Duodenal mucosa (tissue), 2 donors: ENCODE measurements at regions not wholly inside any gene's neighbourhood (a gene's known extent, or its start where the extent isn't known, plus 50 kb on each side); places are given as distances from the start of the nearest gene placed in this dataset.

Source experiments
- H3K27ac ChIP-seq: one replicate; pipeline ENCODE4 v1.7.0; 2013; ENCODE audit warnings: low read depth, low read length
- H3K27me3 ChIP-seq, 2 donors: one replicate each; pipeline ENCODE4 v1.7.0; 2013; ENCODE audit warnings: low read length in 2 of 2, control low read depth in 1 of 2; ENCODE audit not compliant: insufficient read depth in 2 of 2, control insufficient read depth in 1 of 2
- H3K36me3 ChIP-seq, 2 donors: one replicate each; pipeline ENCODE4 v1.7.0; 2013; ENCODE audit warnings: low read length in 2 of 2, control low read depth in 1 of 2; ENCODE audit not compliant: insufficient read depth in 2 of 2, control insufficient read depth in 1 of 2
- H3K4me1 ChIP-seq, 2 donors: one replicate each; pipeline ENCODE4 v1.7.0; 2013; ENCODE audit warnings: low read length in 2 of 2, control low read depth in 1 of 2; ENCODE audit not compliant: insufficient read depth in 2 of 2, control insufficient read depth in 1 of 2
- H3K4me3 ChIP-seq, 2 donors: one replicate each; pipeline ENCODE4 v1.7.0; 2013; ENCODE audit warnings: low read length in 2 of 2, low read depth in 1 of 2
- H3K9ac ChIP-seq, 2 donors: one replicate each; pipeline ENCODE4 v1.7.0; 2013; ENCODE audit warnings: low read length in 2 of 2, low read depth in 1 of 2
- H3K9me3 ChIP-seq, 2 donors: one replicate each; pipeline ENCODE4 v1.7.0; 2013; ENCODE audit warnings: low read length in 2 of 2, control low read depth in 1 of 2; ENCODE audit not compliant: control insufficient read depth in 1 of 2

- no peak overlapping the region for H3K27ac ChIP-seq
- no peak overlapping the region for H3K9ac ChIP-seq
- H3K27me3 ChIP-seq: no peaks in the 10 kb centered on the region
- H3K36me3 ChIP-seq: no peaks in the 10 kb centered on the region
- no peak overlapping the region for H3K4me3 ChIP-seq
- peaks cover 0 to 7% of the 10 kb centered on the region in 2 donors for H3K4me1 ChIP-seq
- H3K9me3 ChIP-seq: no peaks in the 10 kb centered on the region
Measured at GRCh38 chr4:78722320-78722719, 53.8 kb upstream of the BMP2K start.

GRCh38 chr4:78722878-78723277 lies 53.3 kb upstream of the BMP2K start:
- Histone ChIP-seq H3K36me3 (no peaks in the 10 kb centered on the region), H3K27ac (no peak overlapping the region), H3K4me3 (no peak overlapping the region), H3K27me3 (no peaks in the 10 kb centered on the region), H3K9me3 (no peaks in the 10 kb centered on the region), H3K9ac (no peak overlapping the region), H3K4me1 (peaks cover 0 to 7% of the 10 kb centered on the region in 2 donors)
